Colonic mucosa (tissue), 4 donors: ENCODE measurements at regions not wholly inside any gene's neighbourhood (a gene's known extent, or its start where the extent isn't known, plus 50 kb on each side); places are given as distances from the start of the nearest gene placed in this dataset.

ENCODE experiments used
- DNase-seq: peaks from one replicate; pipeline ENCODE4 v3.0.0-alpha.2; 2020
- H3K27ac ChIP-seq: fragments of 200-600 bp; one replicate; pipeline ENCODE4 v1.8.0; 2021
- H3K27me3 ChIP-seq: fragments of 200-600 bp; one replicate; pipeline ENCODE4 v1.8.0; 2021
- H3K36me3 ChIP-seq: fragments of 200-600 bp; one replicate; pipeline ENCODE4 v1.8.0; 2021
- H3K4me1 ChIP-seq: fragments of 200-600 bp; one replicate; pipeline ENCODE4 v1.8.0; 2021; ENCODE audit warnings: mild to moderate bottlenecking
- H3K4me3 ChIP-seq: fragments of 200-600 bp; one replicate; pipeline ENCODE4 v1.8.0; 2021
- H3K9ac ChIP-seq, 2 donors: one replicate each; pipeline ENCODE4 v1.7.0; 2013; ENCODE audit warnings: control low read depth in 2 of 2, low read depth in 2 of 2, low read length in 2 of 2
- H3K9me3 ChIP-seq: fragments of 200-600 bp; one replicate; pipeline ENCODE4 v1.8.0; 2021
- intact Hi-C: fragments of 100-400 bp; cut with DNase I; formaldehyde crosslinking; loops from one replicate; pipeline ENCODE4 v1.14.1; 2022
- TF ChIP-seq, protein P1 (sequence below): fragments of 200-600 bp; IDR thresholded peaks from one replicate; pipeline ENCODE4 v1.8.0; 2022; ENCODE audit warnings: antibody characterized with exemption, mild to moderate bottlenecking
- donor health status: healthy.
- donor health status: DM: no; HTN: no; CAD: no.
- donor health status: DM: no; HTN: no; CAD: no.

GRCh38 chrX:39205467-39205866 is 404.2 kb downstream of the MID1IP1 start:
- H3K27me3 ChIP-seq = no peaks in the 10 kb centered on the region
- no peaks in the 10 kb centered on the region for H3K36me3 ChIP-seq
- DNase-seq = no peak
- no peak overlapping the region for H3K4me3 ChIP-seq
- H3K27ac ChIP-seq = no peak overlapping the region
- intact Hi-C loops = no loop called here
- H3K4me1 ChIP-seq = no peaks in the 10 kb centered on the region
- H3K9me3 ChIP-seq = no peaks in the 10 kb centered on the region
- TF ChIP-seq, protein P1, sequence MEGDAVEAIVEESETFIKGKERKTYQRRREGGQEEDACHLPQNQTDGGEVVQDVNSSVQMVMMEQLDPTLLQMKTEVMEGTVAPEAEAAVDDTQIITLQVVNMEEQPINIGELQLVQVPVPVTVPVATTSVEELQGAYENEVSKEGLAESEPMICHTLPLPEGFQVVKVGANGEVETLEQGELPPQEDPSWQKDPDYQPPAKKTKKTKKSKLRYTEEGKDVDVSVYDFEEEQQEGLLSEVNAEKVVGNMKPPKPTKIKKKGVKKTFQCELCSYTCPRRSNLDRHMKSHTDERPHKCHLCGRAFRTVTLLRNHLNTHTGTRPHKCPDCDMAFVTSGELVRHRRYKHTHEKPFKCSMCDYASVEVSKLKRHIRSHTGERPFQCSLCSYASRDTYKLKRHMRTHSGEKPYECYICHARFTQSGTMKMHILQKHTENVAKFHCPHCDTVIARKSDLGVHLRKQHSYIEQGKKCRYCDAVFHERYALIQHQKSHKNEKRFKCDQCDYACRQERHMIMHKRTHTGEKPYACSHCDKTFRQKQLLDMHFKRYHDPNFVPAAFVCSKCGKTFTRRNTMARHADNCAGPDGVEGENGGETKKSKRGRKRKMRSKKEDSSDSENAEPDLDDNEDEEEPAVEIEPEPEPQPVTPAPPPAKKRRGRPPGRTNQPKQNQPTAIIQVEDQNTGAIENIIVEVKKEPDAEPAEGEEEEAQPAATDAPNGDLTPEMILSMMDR = no peak
- H3K9ac ChIP-seq = no peak overlapping the region

- Histone ChIP-seq H3K9ac (no peak overlapping the region), H3K27me3 (no peaks in the 10 kb centered on the region), H3K36me3 (no peaks in the 10 kb centered on the region), H3K4me3 (no peak overlapping the region), H3K27ac (no peak overlapping the region), H3K9me3 (no peaks in the 10 kb centered on the region), H3K4me1 (no peaks in the 10 kb centered on the region)
- TF ChIP-seq, protein P1 = no peak
- intact Hi-C loops = no loop called here
- no peak for DNase-seq
These were observed 405.3 kb downstream of the MID1IP1 start for GRCh38 chrX:39206399-39207145.

GRCh38 chrX:39211501-39211900 is 410.2 kb downstream of the MID1IP1 start:
- Histone ChIP-seq H3K9me3 (no peaks in the 10 kb centered on the region), H3K27ac (no peak overlapping the region), H3K27me3 (no peaks in the 10 kb centered on the region), H3K4me1 (no peaks in the 10 kb centered on the region), H3K4me3 (no peak overlapping the region), H3K36me3 (no peaks in the 10 kb centered on the region), H3K9ac (no peak overlapping the region)
- intact Hi-C loops = no loop called here
- TF ChIP-seq, protein P1 = no peak
- DNase-seq = no peak

- TF ChIP-seq, protein P1 = no peak
- no peaks in the 10 kb centered on the region for H3K9me3 ChIP-seq
- no peak for DNase-seq
- no peaks in the 10 kb centered on the region for H3K4me1 ChIP-seq
- H3K27ac ChIP-seq = no peak overlapping the region
- H3K36me3 ChIP-seq = no peaks in the 10 kb centered on the region
- no peaks in the 10 kb centered on the region for H3K27me3 ChIP-seq
- H3K4me3 ChIP-seq = no peak overlapping the region
- intact Hi-C loops = no loop called here
- no peak overlapping the region for H3K9ac ChIP-seq
These were observed 411.2 kb downstream of the MID1IP1 start for GRCh38 chrX:39212456-39212855.

DNA sequence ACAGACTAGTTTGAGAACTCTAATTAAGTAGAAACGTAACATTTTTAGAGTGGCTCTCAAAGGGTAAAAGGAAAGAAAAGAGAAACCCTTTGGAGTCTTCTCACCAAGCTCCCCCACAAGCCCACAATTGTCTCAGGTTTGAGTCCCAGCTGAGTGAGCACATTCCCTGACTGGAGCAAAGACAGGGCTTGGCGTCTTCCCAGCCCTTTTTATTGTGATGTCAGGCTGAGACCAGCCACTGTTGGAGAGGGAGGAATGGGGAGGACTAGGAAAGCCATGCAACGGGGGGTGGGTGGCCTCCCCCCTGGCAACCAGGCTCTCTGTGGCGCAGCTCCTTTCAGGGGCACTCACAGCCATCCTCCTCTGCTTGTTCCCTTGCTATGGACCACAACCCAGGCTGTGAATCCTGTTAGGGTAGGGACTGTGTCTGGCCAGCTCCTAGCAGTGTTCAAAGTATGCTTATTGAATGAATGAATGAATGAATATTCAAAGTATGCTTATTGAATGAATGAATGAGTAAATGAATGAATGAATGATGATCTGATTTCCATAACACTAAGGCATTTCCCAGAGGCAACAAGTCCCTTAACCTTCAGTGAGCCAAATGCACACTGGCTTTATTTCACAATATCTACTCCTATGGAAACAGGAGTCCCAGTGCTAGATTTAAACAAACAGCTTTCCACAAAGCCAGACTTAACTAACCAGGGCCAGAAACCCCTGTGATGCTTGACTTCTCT is 413.3 kb downstream of the MID1IP1 start:
- intact Hi-C loops = no loop called here
- Histone ChIP-seq H3K27ac (no peak overlapping the region), H3K9me3 (no peaks in the 10 kb centered on the region), H3K27me3 (no peaks in the 10 kb centered on the region), H3K36me3 (no peaks in the 10 kb centered on the region), H3K9ac (no peak overlapping the region), H3K4me1 (no peaks in the 10 kb centered on the region), H3K4me3 (no peak overlapping the region)
- no peak for DNase-seq
- TF ChIP-seq, protein P1 = no peak
